ENCODE measurements at regions not wholly inside any gene's neighbourhood (a gene's known extent, or its start where the extent isn't known, plus 50 kb on each side); places are given as distances from the start of the nearest gene placed in this dataset.

GRCh38 chrX:16465081-16465876, 184.7 kb upstream of the S100G start:
- H3K4me1 ChIP-seq = no peaks in the 10 kb centered on the region
- no peaks in the 10 kb centered on the region for H3K36me3 ChIP-seq
- TF ChIP-seq CTCF (IDR thresholded peaks at IDR 0.05) = no peak
- no peak overlapping the region for H3K27ac ChIP-seq
- no peaks in the 10 kb centered on the region for H3K9me3 ChIP-seq
- intact Hi-C loops (cut with DNase I) = no loop called here
- no peak for DNase-seq
- no peak overlapping the region for H3K4me3 ChIP-seq
- no peak for ATAC-seq
- H3K27me3 ChIP-seq = no peaks in the 10 kb centered on the region

GRCh38 chrX:16466640-16467432, 183.1 kb upstream of the S100G start:
- H3K27me3 ChIP-seq = no peaks in the 10 kb centered on the region
- intact Hi-C loops (cut with DNase I) = no loop called here
- TF ChIP-seq CTCF (IDR thresholded peaks at IDR 0.05) = no peak
- H3K36me3 ChIP-seq = no peaks in the 10 kb centered on the region
- no peaks in the 10 kb centered on the region for H3K9me3 ChIP-seq
- H3K4me1 ChIP-seq = no peaks in the 10 kb centered on the region
- ATAC-seq (no peak), DNase-seq (no peak)
- no peak overlapping the region for H3K4me3 ChIP-seq
- no peak overlapping the region for H3K27ac ChIP-seq

GRCh38 chrX:16469870-16470269, 180.1 kb upstream of the S100G start:
- Histone ChIP-seq H3K4me3 (no peak overlapping the region), H3K36me3 (no peaks in the 10 kb centered on the region), H3K27ac (no peak overlapping the region), H3K4me1 (no peaks in the 10 kb centered on the region), H3K27me3 (no peaks in the 10 kb centered on the region), H3K9me3 (no peaks in the 10 kb centered on the region)
- TF ChIP-seq CTCF (IDR thresholded peaks at IDR 0.05) = no peak
- intact Hi-C loops (cut with DNase I) = no loop called here
- DNase-seq (no peak), ATAC-seq (no peak)

- no peaks in the 10 kb centered on the region for H3K27me3 ChIP-seq
These were observed 177.6 kb upstream of the S100G start for GRCh38 chrX:16472345-16472744.

More at GRCh38 chrX:16472345-16472744, 177.6 kb upstream of the S100G start:
- Histone ChIP-seq H3K4me1 (no peaks in the 10 kb centered on the region), H3K9me3 (no peaks in the 10 kb centered on the region), H3K4me3 (no peak overlapping the region), H3K36me3 (no peaks in the 10 kb centered on the region), H3K27ac (no peak overlapping the region)
- intact Hi-C loops (cut with DNase I) = no loop called here
- DNase-seq (no peak), ATAC-seq (no peak)
- no peak for TF ChIP-seq CTCF (IDR thresholded peaks at IDR 0.05)

Measured in left lung (tissue), 4 donors.